Liver (tissue), 3 donors: ENCODE measurements at regions not wholly inside any gene's neighbourhood (a gene's known extent, or its start where the extent isn't known, plus 50 kb on each side); places are given as distances from the start of the nearest gene placed in this dataset.

Experiments used
- ATF3 ChIP-seq: IDR thresholded peaks from 2 replicates; pipeline ENCODE4 v1.6.1; 2016; ENCODE audit warnings: antibody characterized with exemption
- CTCF ChIP-seq: fragments of 150-350 bp; IDR thresholded peaks from 2 replicates; pipeline ENCODE4 v1.5.1; 2017; ENCODE audit warnings: improper control_type of control experiment, low read depth, low read length; ENCODE audit not compliant: missing input control
- HNF4G ChIP-seq: IDR thresholded peaks from 2 replicates; pipeline ENCODE4 v1.6.1; 2016; ENCODE audit warnings: antibody characterized with exemption
- JUND ChIP-seq, 2 donors: IDR thresholded peaks; 2 replicates each; pipeline ENCODE4 v1.6.1; 2016; ENCODE audit warnings: antibody characterized with exemption in 2 of 2
- RAD21 ChIP-seq, 2 donors: IDR thresholded peaks; 2 replicates each; pipeline ENCODE4 v1.6.1; 2016; ENCODE audit warnings: antibody characterized with exemption in 2 of 2, mild to moderate bottlenecking in 2 of 2
- REST ChIP-seq: IDR thresholded peaks from 2 replicates; pipeline ENCODE4 v1.6.1; 2016; ENCODE audit warnings: antibody characterized with exemption, mild to moderate bottlenecking
- SP1 ChIP-seq: IDR thresholded peaks from 2 replicates; pipeline ENCODE4 v1.6.1; 2018; ENCODE audit warnings: antibody characterized with exemption, mild to moderate bottlenecking
- TAF1 ChIP-seq: conservative IDR thresholded peaks from 2 replicates; pipeline ENCODE4 v1.6.1; 2016; ENCODE audit warnings: antibody characterized with exemption, mild to moderate bottlenecking
- donor health status: healthy.
- donor health status: healthy.

- TF ChIP-seq ATF3, result no peak
- TF ChIP-seq CTCF, result no peak
- no peak for TF ChIP-seq REST
- TF ChIP-seq TAF1, result no peak
- no peak for TF ChIP-seq RAD21 (IDR thresholded peaks at IDR 0.05)
- TF ChIP-seq HNF4G, result no peak
- no peak for TF ChIP-seq JUND (IDR thresholded peaks at IDR 0.05)
- TF ChIP-seq SP1, result no peak
Observed at GRCh38 chr5:8020861-8021514, 152.0 kb downstream of the MTRR start.
